Smooth muscle cell (in vitro differentiated cells): ENCODE measurements at regions not wholly inside any gene's neighbourhood (a gene's known extent, or its start where the extent isn't known, plus 50 kb on each side); places are given as distances from the start of the nearest gene placed in this dataset.

Experiments
- DNase-seq: peaks from one replicate; lab custom pipeline; 2025; ENCODE audit not compliant: unreplicated experiment; lab: John Stamatoyannopoulos, UW
- H2AFZ ChIP-seq: fragments of 200-600 bp; sonication (generic); 2 replicates; pipeline ENCODE4 v1.6.0; 2016; ENCODE audit warnings: antibody characterized with exemption, low read depth, mild to moderate bottlenecking
- H3F3A ChIP-seq: fragments of 200-600 bp; sonication (generic); 2 replicates; pipeline ENCODE4 v1.6.0; 2017; ENCODE audit warnings: antibody characterized with exemption, low read depth
- H3K27ac ChIP-seq: fragments of 200-600 bp; sonication (generic); 2 replicates; pipeline ENCODE4 v1.5.1; 2016; ENCODE audit warnings: low read depth, mild to moderate bottlenecking
- H3K27me3 ChIP-seq: fragments of 200-600 bp; sonication (generic); 2 replicates; pipeline ENCODE4 v1.6.1; 2016; ENCODE audit warnings: low read depth, mild to moderate bottlenecking
- H3K36me3 ChIP-seq: fragments of 200-600 bp; sonication (generic); 2 replicates; pipeline ENCODE4 v1.5.1; 2016; ENCODE audit warnings: low read depth
- H3K4me1 ChIP-seq: fragments of 200-600 bp; sonication (generic); 2 replicates; pipeline ENCODE4 v1.5.1; 2016; ENCODE audit warnings: low read depth
- H3K4me2 ChIP-seq: fragments of 200-600 bp; sonication (generic); 2 replicates; pipeline ENCODE4 v1.6.0; 2016; ENCODE audit warnings: mild to moderate bottlenecking
- H3K4me3 ChIP-seq: fragments of 200-600 bp; sonication (generic); 2 replicates; pipeline ENCODE4 v1.5.1; 2016; ENCODE audit warnings: mild to moderate bottlenecking
- H3K79me2 ChIP-seq: fragments of 200-600 bp; sonication (generic); 2 replicates; pipeline ENCODE4 v1.6.0; 2016; ENCODE audit warnings: low read depth, mild to moderate bottlenecking
- H3K9ac ChIP-seq: fragments of 200-600 bp; sonication (generic); 2 replicates; pipeline ENCODE4 v1.6.0; 2016; ENCODE audit warnings: low read depth
- H3K9me3 ChIP-seq: fragments of 200-600 bp; sonication (generic); replicated peaks from 2 replicates; pipeline ENCODE4 v1.5.1; 2016; ENCODE audit warnings: low read depth
- H4K20me1 ChIP-seq: fragments of 200-600 bp; sonication (generic); 2 replicates; pipeline ENCODE4 v1.6.0; 2016; ENCODE audit warnings: low read depth
- WGBS: methylation state at CpG from one replicate; pipeline ENCODE4 v1.1.7; 2016; ENCODE audit warnings: low lambda C conversion rate; 5-methylcytosine and 5-hydroxymethylcytosine counted together
- TF ChIP-seq, protein P1 (sequence below): fragments of 200-600 bp; sonication (generic); IDR thresholded peaks from 2 replicates; pipeline ENCODE4 v1.5.1; 2017; ENCODE audit warnings: borderline replicate concordance, mild to moderate bottlenecking, antibody characterized with exemption; ENCODE audit not compliant: insufficient read depth, poor library complexity, severe bottlenecking

DNA sequence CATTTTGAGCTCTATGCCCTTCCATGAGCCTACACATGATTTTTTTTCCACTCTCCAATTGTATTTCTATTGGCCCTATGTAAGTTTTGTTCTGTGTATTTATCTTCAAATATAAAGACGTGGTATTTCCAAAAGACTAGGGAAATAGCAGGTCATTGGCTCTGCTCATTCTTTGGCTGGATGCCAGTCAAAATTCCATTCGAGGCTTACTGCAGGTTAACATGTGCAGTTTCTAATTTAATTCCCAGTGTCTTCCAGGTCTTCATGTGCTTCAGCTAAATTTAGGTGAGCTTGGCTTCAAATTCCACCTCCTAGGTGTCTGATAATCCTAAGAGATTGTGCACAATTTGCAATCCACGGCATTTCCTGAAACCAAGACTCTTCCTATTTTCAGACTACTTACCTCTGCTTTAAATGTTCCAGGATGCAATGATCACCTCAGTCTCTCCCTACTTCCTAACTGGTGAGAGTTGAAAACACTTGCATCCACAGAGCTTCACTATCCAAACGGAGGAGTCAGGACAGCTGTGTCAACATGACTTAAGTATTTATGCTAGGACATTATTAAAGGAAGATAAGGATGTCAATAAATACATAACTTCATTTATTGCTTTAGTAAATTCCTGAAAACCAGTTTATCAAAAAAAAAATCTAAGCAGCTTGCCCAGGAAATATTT is 236.1 kb downstream of the COL12A1 start:
- DNase-seq, result no peak
- no peak overlapping the region for H2AFZ ChIP-seq
- no peaks in the 10 kb centered on the region for H3F3A ChIP-seq
- no peak overlapping the region for H3K4me2 ChIP-seq
- H3K79me2 ChIP-seq, result no peaks in the 10 kb centered on the region
- H3K9me3 ChIP-seq, result no peaks in the 10 kb centered on the region
- H3K27ac ChIP-seq, result no peak overlapping the region
- no peak overlapping the region for H3K4me3 ChIP-seq
- TF ChIP-seq, protein P1, sequence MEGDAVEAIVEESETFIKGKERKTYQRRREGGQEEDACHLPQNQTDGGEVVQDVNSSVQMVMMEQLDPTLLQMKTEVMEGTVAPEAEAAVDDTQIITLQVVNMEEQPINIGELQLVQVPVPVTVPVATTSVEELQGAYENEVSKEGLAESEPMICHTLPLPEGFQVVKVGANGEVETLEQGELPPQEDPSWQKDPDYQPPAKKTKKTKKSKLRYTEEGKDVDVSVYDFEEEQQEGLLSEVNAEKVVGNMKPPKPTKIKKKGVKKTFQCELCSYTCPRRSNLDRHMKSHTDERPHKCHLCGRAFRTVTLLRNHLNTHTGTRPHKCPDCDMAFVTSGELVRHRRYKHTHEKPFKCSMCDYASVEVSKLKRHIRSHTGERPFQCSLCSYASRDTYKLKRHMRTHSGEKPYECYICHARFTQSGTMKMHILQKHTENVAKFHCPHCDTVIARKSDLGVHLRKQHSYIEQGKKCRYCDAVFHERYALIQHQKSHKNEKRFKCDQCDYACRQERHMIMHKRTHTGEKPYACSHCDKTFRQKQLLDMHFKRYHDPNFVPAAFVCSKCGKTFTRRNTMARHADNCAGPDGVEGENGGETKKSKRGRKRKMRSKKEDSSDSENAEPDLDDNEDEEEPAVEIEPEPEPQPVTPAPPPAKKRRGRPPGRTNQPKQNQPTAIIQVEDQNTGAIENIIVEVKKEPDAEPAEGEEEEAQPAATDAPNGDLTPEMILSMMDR, result no peak
- H4K20me1 ChIP-seq, result no peaks in the 10 kb centered on the region
- 80% methylated on average over 4 of the region's 4 CpGs for WGBS
- no peaks in the 10 kb centered on the region for H3K36me3 ChIP-seq
- H3K9ac ChIP-seq, result no peak overlapping the region
- no peaks in the 10 kb centered on the region for H3K27me3 ChIP-seq
- H3K4me1 ChIP-seq, result no peaks in the 10 kb centered on the region

DNA sequence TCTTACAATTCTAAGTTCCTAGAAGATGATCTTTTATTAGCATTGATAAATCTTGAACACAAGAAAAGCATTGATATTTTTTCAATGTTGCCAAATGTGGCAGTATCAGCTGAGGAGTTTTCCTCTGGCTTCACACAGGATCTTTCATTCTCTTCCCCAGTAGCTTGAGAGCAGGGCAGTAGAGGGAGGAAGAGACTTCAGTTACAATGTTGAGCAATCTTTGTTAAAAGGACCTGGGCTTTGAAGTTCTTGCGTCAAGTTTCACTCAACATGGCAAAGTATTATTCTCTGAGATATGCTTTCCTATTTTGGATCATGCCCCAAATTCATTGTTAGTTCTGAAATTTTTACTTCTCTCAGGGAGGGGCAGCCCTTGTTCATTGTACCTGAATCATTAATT is 238.0 kb downstream of the COL12A1 start:
- Histone ChIP-seq H3F3A (no peaks in the 10 kb centered on the region), H2AFZ (no peak overlapping the region), H3K4me2 (no peak overlapping the region), H3K27me3 (no peaks in the 10 kb centered on the region), H4K20me1 (no peaks in the 10 kb centered on the region), H3K27ac (no peak overlapping the region), H3K4me1 (no peaks in the 10 kb centered on the region), H3K9me3 (no peaks in the 10 kb centered on the region), H3K4me3 (no peak overlapping the region), H3K9ac (no peak overlapping the region), H3K79me2 (no peaks in the 10 kb centered on the region), H3K36me3 (no peaks in the 10 kb centered on the region)
- WGBS, result 90% methylated on average over 1 of the region's 1 CpG
- TF ChIP-seq, protein P1, result no peak
- DNase-seq, result no peak

DNA sequence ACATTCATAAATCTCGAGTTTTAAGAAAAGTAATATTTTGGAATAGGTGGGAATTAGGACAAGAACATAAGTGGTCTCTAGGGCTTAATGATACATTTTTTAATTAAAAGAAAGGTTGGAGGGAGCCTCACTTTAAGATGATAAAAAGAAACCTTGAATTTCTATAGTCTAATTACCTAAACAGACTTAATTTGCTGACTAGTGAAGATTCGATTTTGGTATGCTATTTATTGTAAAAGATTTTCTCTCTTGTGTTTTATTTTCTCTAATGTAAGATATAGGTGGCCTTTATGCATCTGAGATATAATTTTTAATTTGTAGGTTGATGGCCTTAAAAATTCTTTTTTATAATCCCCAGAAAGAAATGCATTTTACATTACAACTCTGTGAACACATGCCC is 239.1 kb downstream of the COL12A1 start:
- no peak overlapping the region for H3K27ac ChIP-seq
- H4K20me1 ChIP-seq, result no peaks in the 10 kb centered on the region
- H3F3A ChIP-seq, result no peaks in the 10 kb centered on the region
- no peaks in the 10 kb centered on the region for H3K4me1 ChIP-seq
- H3K9me3 ChIP-seq, result no peaks in the 10 kb centered on the region
- 83% methylated on average over 2 of the region's 2 CpGs for WGBS
- no peak overlapping the region for H3K4me3 ChIP-seq
- H2AFZ ChIP-seq, result no peak overlapping the region
- no peaks in the 10 kb centered on the region for H3K36me3 ChIP-seq
- no peaks in the 10 kb centered on the region for H3K79me2 ChIP-seq
- no peak overlapping the region for H3K4me2 ChIP-seq
- H3K9ac ChIP-seq, result no peak overlapping the region
- DNase-seq, result no peak
- TF ChIP-seq, protein P1, result no peak
- H3K27me3 ChIP-seq, result no peaks in the 10 kb centered on the region

DNA sequence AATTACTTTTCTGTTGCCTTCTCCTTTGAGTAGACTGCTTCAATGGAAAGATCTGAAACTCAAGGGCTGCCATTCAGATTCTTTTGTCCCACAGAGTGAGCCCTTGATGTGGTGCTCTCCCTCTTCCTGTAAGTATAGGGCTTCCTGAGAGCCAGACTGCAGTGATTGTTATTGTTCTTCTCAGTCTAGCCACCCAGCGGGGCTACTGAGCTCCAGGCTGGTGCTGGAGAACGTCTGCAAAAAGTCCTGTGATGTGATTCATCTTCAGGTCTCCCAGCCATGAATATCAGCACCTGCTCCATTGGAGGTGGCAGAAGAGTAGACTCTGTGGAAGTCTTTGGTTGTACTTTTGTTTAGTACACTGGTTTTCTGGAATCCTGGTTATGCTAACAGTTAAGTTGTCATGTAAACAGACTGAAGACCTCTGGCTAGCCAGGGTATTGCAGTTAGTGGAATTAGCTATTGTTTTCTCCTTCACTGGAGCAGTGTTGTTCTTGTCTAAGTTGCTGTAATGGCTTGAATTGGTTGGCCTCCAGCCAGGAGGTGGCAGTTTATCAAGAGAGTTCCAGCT is 240.9 kb downstream of the COL12A1 start:
- Histone ChIP-seq H3K4me2 (no peak overlapping the region), H3K4me3 (no peak overlapping the region), H3K36me3 (no peaks in the 10 kb centered on the region), H3K4me1 (no peaks in the 10 kb centered on the region), H3K27ac (no peak overlapping the region), H4K20me1 (no peaks in the 10 kb centered on the region), H3K27me3 (no peaks in the 10 kb centered on the region), H3F3A (no peaks in the 10 kb centered on the region), H3K79me2 (no peaks in the 10 kb centered on the region), H3K9ac (no peak overlapping the region), H3K9me3 (no peaks in the 10 kb centered on the region), H2AFZ (no peak overlapping the region)
- TF ChIP-seq, protein P1, result no peak
- DNase-seq, result no peak
- 63% methylated on average over 2 of the region's 2 CpGs for WGBS
